ENCODE measurements at regions not wholly inside any gene's neighbourhood (a gene's known extent, or its start where the extent isn't known, plus 50 kb on each side); places are given as distances from the start of the nearest gene placed in this dataset.

DNA sequence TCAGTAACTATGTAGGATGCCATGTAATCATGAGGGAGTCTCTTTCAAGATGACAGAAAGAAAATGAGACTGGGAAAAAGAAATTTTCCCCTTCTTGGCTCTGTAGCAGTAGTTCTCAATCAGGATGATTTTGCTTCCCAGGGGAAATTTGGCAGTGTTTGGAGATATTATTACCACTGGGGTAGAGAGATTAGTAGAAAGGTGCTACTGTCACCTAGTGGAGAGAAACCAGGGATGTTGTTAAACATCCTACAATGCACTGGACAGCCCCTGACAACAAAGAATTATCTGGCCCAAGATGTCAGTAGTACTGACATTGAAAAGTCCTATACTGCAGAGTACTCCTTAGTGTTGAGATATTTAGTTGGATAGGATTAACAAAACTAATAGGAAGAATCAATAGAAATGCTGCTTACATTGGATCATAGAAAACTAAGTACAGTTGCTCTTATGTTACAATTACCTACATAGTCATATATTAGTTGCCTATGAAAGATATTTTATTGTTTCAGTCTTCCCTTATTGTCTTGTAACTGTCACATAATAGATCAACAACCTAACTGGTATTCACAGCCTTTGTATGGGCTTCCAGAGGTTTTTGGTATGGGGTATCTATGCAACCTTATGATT lies 433.3 kb downstream of the RAP2B start:
- TF ChIP-seq, protein P1, sequence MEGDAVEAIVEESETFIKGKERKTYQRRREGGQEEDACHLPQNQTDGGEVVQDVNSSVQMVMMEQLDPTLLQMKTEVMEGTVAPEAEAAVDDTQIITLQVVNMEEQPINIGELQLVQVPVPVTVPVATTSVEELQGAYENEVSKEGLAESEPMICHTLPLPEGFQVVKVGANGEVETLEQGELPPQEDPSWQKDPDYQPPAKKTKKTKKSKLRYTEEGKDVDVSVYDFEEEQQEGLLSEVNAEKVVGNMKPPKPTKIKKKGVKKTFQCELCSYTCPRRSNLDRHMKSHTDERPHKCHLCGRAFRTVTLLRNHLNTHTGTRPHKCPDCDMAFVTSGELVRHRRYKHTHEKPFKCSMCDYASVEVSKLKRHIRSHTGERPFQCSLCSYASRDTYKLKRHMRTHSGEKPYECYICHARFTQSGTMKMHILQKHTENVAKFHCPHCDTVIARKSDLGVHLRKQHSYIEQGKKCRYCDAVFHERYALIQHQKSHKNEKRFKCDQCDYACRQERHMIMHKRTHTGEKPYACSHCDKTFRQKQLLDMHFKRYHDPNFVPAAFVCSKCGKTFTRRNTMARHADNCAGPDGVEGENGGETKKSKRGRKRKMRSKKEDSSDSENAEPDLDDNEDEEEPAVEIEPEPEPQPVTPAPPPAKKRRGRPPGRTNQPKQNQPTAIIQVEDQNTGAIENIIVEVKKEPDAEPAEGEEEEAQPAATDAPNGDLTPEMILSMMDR (IDR thresholded peaks at IDR 0.05) = peak; percentile 45 to 49 (median 47)
- TF ChIP-seq POLR2A (IDR thresholded peaks at IDR 0.05) = no peak

All from testis (tissue), 2 donors.